GM19372 (cell line): ENCODE measurements at regions not wholly inside any gene's neighbourhood (a gene's known extent, or its start where the extent isn't known, plus 50 kb on each side); places are given as distances from the start of the nearest gene placed in this dataset.
"Not testable (repeated sequence)": the region's sequence is repeated elsewhere in the genome, so short reads cannot be mapped to it uniquely, and the experiment has no call there.

ENCODE experiments used
- ATAC-seq: cut with Tn5 transposase; IDR thresholded peaks from one replicate; pipeline ENCODE4 v1.9.1; 2021; ENCODE audit warnings: mild to moderate bottlenecking, low read depth, moderate library complexity; ENCODE audit not compliant: unreplicated experiment

DNA sequence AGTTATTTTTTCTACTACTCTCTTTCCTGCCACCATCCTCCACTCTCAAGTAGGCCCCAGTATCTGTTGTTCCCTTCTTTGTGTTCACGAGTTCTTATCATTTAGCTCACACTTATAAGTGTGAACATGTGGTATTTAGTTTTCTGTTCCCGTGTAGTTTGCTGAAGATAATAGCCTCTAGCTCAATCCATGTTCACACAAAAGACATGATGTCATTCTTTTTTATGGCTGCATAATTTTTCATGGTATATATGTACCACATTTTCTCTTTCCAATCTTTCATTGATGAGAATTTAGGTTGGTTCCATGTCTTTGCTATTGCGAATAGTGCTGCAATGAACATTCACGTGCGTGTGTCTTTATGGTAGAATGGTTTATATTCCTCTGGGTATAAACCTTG, 237.9 kb upstream of the FERMT1 start:
- ATAC-seq: no peak

GRCh38 chr20:6355754-6356451, 233.1 kb upstream of the FERMT1 start:
- ATAC-seq: no peak

DNA sequence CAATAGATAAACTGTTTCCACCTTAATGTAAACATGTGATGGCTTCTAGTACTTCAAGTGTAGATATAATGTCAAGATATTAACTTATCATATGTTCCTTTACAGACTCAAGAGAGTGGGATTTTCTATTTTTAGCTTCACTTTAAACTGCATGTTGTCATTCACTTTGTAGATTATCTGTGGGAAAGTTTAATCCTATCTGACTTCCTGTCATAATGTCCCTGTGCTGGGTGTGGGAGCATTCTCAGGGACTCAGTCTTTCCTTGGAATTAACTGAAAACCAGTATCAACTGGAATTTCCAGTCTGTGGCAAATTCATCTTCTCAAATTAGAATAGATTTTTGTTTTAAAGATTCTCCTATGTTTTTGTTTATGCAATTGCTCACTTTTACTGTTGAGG, 226.1 kb upstream of the FERMT1 start:
- ATAC-seq: no peak

- no peak for ATAC-seq
Measured at GRCh38 chr20:6347916-6348315, 225.1 kb upstream of the FERMT1 start.

DNA sequence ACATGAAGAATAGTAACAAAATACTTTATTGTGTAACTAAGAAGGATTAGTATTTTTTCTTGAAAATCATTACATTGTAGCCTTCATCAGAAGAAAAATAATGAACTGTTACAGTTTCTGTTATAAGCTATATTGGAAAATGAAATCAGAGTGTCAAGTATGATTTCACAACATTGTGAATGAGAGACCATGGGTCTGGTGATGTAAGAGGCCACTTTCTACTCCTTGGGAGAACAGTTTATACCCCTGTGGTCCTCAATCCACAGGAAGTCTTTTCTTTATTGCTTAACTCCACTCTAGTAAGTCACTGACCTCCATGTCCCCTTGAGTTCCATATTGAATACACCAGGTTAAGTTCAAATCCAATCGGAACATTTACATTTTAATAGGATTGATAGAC, 218.7 kb upstream of the FERMT1 start:
- no peak for ATAC-seq

DNA sequence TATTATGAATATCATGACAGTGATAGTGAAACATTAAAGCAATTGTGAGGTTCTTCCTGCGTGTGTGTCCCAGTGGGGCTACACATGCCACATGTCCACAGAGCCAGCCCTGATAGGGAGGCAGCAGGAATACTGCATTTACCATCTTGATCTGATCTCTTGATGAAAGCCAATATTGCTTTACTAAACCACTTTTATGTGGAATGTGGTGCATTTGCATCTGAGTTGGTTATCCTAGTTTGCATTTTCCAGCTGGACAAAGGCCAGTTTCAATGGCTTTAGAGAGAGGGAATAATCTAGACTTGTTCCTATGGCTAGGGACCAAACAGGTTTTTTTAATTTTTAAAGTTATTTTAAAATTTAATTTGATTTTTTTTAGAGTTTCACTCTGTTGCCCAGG, 216.3 kb upstream of the FERMT1 start:
- ATAC-seq: no peak

GRCh38 chr20:6333110-6333509, 210.3 kb upstream of the FERMT1 start:
- ATAC-seq: no peak

- not testable (repeated sequence) for ATAC-seq
Measured at GRCh38 chr20:6321235-6321634, 198.4 kb upstream of the FERMT1 start.

GRCh38 chr20:6311841-6312655, 189.2 kb upstream of the FERMT1 start:
- no peak for ATAC-seq

- no peak for ATAC-seq
Measured at GRCh38 chr20:6311097-6311496, 188.3 kb upstream of the FERMT1 start.

DNA sequence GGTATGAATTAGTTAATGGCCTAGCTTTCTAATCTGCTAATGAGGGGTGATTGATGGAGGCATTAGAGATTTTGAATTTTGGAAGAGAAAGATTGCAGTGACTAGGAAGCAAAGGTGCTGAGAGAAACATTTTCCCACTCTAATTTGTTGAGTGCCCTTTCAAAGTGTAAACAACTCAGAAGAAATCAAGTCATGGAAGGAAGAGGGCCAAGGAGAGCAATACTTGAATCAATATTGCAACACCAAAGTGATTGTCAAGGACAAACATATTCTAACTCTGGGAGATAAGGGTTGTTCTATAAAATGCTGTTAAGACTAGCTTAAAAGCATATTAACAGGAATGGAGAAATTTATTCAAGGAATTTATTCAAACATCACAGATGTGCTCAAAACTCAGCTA, 182.7 kb upstream of the FERMT1 start:
- no peak for ATAC-seq

DNA sequence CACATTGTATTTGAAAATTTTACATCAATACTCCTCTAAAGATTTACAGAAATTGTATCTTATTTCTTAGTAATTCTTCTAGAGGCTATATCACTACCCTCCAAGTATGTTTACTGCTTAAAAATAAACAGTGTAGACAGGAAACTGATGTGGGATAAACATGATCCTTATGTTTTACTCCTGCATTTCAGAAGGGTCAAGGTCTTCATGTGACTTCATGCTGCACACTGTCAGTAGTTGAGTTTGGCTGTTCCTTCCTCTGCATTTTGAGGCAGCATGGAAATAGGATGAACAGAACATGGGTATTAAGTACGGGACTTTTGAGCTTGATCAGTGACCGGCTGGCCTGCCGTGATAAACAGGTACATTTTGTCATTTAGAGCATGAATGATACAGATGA, 179.2 kb upstream of the FERMT1 start:
- ATAC-seq: no peak

- ATAC-seq: no peak
Measured at GRCh38 chr20:6299456-6299855, 176.6 kb upstream of the FERMT1 start.

- no peak for ATAC-seq
Measured at GRCh38 chr20:6298049-6298448, 175.2 kb upstream of the FERMT1 start.

DNA sequence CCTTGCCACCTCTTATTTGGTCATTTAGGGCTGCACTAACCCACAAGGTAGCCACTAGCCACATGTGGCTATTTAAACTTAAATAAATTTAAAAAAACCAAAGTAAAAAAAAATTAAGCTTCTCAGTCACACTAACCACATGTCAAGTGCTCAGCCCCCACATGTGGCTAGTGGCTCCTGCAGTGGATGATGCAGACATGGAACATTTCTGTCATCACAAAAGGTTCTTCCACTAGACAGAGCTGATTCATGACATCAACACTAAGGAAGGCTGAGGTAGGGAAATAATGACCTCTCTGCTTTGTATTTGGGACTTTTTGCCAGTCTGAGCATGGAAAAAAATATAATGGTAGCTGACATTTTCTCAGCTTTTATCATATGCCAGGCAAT, 173.0 kb upstream of the FERMT1 start:
- ATAC-seq: no peak

DNA sequence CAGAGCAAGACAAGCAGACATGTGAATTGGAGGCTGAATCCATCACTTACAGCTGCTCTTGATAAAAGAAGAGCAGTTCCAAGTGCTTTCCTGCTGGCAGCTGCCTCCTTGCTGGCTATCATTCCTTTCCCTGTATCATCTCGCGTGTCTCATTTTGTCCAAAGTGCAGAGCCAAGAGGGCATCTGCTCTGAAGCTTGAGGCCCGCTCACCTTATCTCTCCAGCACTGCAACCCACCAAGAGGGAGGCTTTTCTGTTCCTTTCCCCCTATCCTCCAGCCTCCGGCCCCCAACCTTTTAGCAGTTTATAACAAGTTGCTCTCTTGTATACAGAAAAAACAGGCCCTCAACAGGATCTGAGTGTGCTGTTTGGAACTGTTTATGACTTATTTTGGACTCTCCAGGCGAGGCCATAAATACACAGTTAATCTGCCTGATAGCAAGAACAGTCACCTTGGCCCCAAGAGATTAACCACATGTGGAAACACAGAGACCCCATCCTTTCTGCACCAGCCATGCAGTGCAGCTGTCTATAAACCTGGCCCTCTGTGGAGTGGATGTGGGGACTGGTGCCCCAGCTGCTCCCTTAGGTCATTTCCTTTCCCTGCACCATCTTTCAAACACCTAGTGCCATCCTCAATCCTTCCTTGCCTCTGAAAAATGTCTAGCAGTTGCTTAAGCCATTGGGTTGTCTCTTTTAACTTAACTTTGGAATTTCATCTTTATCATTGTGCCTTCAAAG, 172.5 kb upstream of the FERMT1 start:
- ATAC-seq: no peak

GRCh38 chr20:6287471-6287870, 164.6 kb upstream of the FERMT1 start:
- ATAC-seq: no peak

- ATAC-seq: no peak
Measured at GRCh38 chr20:6282642-6283041, 159.8 kb upstream of the FERMT1 start.

DNA sequence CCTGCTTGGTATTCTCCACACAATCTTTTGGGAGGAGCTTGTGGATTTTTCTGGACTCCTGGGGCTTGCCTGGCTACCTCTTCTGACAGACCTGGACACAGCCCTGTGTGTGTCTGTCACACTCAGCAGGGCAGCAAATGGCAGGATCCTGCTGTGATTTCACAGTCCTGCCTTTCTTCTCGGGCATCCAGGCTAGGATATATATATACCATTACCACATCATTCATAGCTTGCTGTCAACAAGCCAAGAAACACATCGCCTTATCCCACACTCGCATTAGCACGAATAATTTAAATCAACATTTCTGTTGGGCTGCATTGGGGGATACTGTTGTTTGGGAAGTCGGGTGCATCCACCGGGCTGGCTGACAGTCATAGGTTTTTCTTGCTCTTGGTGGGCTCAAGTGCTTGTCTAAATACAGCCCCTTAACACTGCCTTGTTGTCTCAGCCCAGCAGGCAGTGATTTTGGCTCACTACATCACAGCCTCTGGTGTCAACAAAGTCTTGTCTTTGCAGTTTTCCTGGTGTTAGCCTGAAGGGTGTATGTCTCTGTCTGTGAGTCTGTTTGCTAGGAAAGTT, 154.9 kb upstream of the FERMT1 start:
- ATAC-seq: no peak

DNA sequence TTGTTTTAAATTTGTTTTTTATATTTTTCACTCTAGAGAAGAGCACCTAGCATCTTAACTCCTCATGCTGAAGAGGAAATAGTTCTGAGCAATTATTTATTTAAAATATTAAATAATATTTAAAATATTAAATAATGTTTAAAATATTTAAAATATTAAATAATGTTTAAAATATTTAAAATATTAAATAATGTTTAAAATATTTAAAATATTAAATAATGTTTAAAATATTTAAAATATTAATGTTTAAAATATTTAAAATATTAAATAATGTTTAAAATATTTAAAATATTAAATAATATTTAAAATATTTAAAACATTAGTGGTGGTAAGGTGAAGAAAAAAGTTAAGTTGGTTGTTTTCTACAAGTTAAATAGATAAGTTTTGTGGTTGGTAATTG, 147.6 kb upstream of the FERMT1 start:
- not testable (repeated sequence) for ATAC-seq
